ENCODE measurements at regions not wholly inside any gene's neighbourhood (a gene's known extent, or its start where the extent isn't known, plus 50 kb on each side); places are given as distances from the start of the nearest gene placed in this dataset.

DNA sequence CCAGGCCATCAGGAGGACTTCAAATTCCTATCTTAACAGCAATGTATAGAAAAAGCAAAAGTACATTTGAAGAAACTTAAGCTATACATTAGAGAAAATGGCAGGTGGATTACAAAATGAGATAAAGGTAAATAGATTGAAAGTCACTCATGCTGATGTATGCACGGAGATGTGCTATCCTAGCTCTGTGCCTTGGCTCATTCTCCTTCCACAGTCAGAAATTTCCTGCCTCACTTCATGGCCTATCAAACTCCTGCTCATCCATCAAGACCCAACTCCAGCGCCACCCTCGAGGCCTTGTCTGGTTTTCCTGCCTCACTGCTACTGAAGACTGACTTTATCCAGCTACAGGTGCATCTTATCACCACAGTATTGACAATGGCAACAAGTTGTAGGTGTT, 72.9 kb downstream of the NSMCE3 start:
- Histone ChIP-seq H3K9me3 (ENCODE audit: insufficient read depth, low read length) (no peaks in the 10 kb centered on the region), H3K27me3 (ENCODE audit: insufficient read depth, insufficient read length) (no peaks in the 10 kb centered on the region), H3K4me3 (ENCODE audit: insufficient read length, low read depth) (no peak overlapping the region), H3K9ac (ENCODE audit: insufficient read length, low read depth) (no peak overlapping the region), H3K4me1 (ENCODE audit: insufficient read depth, insufficient read length) (peaks cover 3% of the 10 kb centered on the region), H3K36me3 (ENCODE audit: insufficient read depth, insufficient read length, low read length) (no peaks in the 10 kb centered on the region)
- no peak for DNase-seq (ENCODE audit: low read depth, low spot score)
- TF ChIP-seq ZNF274 (IDR thresholded peaks at IDR 0.05; ENCODE audit: low read depth, low read length): no peak
- no peak for TF ChIP-seq YY1 (IDR thresholded peaks at IDR 0.05; ENCODE audit: insufficient read depth, insufficient read length)
- TF ChIP-seq SUZ12 (IDR thresholded peaks at IDR 0.05; ENCODE audit: extremely low read depth, insufficient read depth, insufficient read length): no peak

DNA sequence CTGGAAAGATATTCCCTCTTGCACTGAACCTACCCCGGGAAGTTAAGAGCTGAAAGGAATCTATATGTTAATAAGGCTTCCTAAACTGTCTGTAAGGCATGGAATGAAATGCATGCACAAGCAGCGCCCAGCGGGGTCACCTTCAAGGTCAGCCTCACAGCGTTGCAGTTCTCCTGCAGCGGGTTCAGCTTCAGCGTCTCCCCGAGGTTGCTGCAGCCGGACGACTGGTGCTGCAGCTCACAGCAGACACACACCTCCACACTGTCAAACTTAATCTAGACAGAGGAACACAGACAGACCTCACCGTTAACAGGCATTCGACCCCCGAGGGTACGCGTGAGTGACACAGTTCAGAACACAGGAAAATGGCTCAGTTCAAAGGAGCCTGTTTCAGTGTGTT, 73.3 kb downstream of the NSMCE3 start:
- no peak overlapping the region for H3K4me3 ChIP-seq (ENCODE audit: insufficient read length, low read depth)

DNA sequence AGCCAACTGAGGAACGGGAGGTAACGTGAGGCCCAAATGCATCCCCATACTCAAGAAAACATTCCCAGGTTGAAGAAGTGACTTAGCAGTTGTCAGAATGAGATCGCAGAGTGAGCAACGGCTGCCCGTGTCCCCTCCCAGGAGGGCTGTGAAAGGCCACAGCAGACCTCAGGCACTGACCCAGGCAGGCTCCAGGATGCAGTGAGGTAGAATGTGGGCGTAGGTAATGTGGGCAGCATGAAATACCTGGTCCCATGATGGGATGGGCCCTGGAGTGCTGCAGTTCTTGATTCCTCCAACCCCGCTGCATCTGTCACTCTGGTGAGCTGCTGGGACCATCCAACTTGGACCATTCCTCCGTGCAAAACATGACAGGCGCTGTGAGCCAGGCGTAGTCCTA, 74.8 kb downstream of the NSMCE3 start:
- H3K4me3 ChIP-seq (ENCODE audit: insufficient read length, low read depth): no peak overlapping the region
- TF ChIP-seq ZNF274 (IDR thresholded peaks at IDR 0.05; ENCODE audit: low read depth, low read length): no peak
- no peak for TF ChIP-seq SUZ12 (IDR thresholded peaks at IDR 0.05; ENCODE audit: extremely low read depth, insufficient read depth, insufficient read length)
- TF ChIP-seq YY1 (IDR thresholded peaks at IDR 0.05; ENCODE audit: insufficient read depth, insufficient read length): no peak
- H3K27me3 ChIP-seq (ENCODE audit: insufficient read depth, insufficient read length): no peaks in the 10 kb centered on the region
- H3K36me3 ChIP-seq (ENCODE audit: insufficient read depth, insufficient read length, low read length): no peaks in the 10 kb centered on the region
- H3K9ac ChIP-seq (ENCODE audit: insufficient read length, low read depth): no peak overlapping the region
- H3K4me1 ChIP-seq (ENCODE audit: insufficient read depth, insufficient read length): peaks cover 3% of the 10 kb centered on the region
- no peak for DNase-seq (ENCODE audit: low read depth, low spot score)
- H3K9me3 ChIP-seq (ENCODE audit: insufficient read depth, low read length): no peaks in the 10 kb centered on the region

More for the DNA sequence above, 73.3 kb downstream of the NSMCE3 start:
- Histone ChIP-seq H3K9ac (ENCODE audit: insufficient read length, low read depth) (no peak overlapping the region), H3K27me3 (ENCODE audit: insufficient read depth, insufficient read length) (no peaks in the 10 kb centered on the region), H3K4me1 (ENCODE audit: insufficient read depth, insufficient read length) (peaks cover 3% of the 10 kb centered on the region), H3K36me3 (ENCODE audit: insufficient read depth, insufficient read length, low read length) (no peaks in the 10 kb centered on the region), H3K9me3 (ENCODE audit: insufficient read depth, low read length) (no peaks in the 10 kb centered on the region)
- peak; percentile 15 for DNase-seq (ENCODE audit: low read depth, low spot score)
- no peak for TF ChIP-seq SUZ12 (IDR thresholded peaks at IDR 0.05; ENCODE audit: extremely low read depth, insufficient read depth, insufficient read length)
- no peak for TF ChIP-seq ZNF274 (IDR thresholded peaks at IDR 0.05; ENCODE audit: low read depth, low read length)
- TF ChIP-seq YY1 (IDR thresholded peaks at IDR 0.05; ENCODE audit: insufficient read depth, insufficient read length): no peak

DNA sequence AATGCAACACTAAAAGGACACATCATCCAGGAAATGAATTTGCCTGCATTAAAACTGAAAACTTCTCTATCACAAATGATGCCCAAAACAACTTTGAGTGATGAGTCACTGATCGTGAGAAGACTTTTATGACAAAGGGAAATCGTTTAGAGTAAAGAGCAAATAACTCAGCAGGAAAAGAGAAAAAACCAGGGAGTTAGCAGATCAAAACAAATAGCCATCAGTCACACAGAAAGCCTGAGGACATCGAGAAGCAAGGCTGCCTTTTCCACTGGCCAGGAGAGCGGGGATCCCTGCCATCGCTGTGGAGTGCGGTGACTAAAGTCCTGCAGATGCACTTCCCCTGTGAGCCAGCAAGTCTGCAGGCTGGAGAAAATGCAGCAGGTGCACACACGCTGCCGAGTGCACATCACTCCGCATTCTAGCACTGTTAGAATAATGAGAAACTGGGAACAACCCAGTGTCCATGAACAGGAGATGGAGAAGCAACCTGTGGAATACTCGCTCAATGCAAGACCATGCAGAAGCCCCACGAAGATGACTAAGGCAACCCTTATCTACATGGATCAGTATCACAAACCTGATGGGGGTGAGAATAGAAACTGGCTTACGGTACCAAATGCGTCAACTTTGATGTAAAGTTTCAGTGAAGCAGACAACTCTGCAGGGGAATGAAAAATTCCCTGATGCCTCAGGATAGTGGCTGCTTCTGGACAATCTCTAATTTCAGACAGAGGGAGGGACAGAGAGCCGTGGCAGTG, 86.4 kb downstream of the NSMCE3 start:
- H3K27me3 ChIP-seq (ENCODE audit: insufficient read depth, insufficient read length): no peaks in the 10 kb centered on the region
- H3K9me3 ChIP-seq (ENCODE audit: insufficient read depth, low read length): no peaks in the 10 kb centered on the region
- H3K9ac ChIP-seq (ENCODE audit: insufficient read length, low read depth): no peak overlapping the region
- DNase-seq (ENCODE audit: low read depth, low spot score): no peak
- no peaks in the 10 kb centered on the region for H3K36me3 ChIP-seq (ENCODE audit: insufficient read depth, insufficient read length, low read length)
- no peaks in the 10 kb centered on the region for H3K4me1 ChIP-seq (ENCODE audit: insufficient read depth, insufficient read length)
- H3K4me3 ChIP-seq (ENCODE audit: insufficient read length, low read depth): no peak overlapping the region
- TF ChIP-seq ZNF274 (IDR thresholded peaks at IDR 0.05; ENCODE audit: low read depth, low read length) (no peak), SUZ12 (IDR thresholded peaks at IDR 0.05; ENCODE audit: extremely low read depth, insufficient read depth, insufficient read length) (no peak), YY1 (IDR thresholded peaks at IDR 0.05; ENCODE audit: insufficient read depth, insufficient read length) (no peak)

DNA sequence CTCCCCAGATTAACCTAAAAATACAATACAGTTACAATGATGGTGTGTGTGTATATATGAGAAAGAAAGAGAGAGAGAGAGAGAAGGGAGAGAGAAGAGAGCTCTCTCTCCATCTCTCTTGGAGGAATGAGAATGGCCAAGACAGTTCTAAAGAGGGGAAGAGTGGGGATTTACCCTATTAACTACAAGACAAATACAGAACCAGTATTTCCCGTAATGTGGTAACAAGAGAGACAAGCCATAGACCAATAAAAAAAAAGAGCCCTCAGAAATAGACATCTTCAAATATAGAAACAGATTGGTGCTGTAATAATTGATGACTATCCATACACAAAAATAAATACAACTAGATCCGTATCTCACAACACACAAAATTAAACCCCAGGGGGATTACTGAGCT, 87.0 kb downstream of the NSMCE3 start:
- H3K36me3 ChIP-seq (ENCODE audit: insufficient read depth, insufficient read length, low read length): no peaks in the 10 kb centered on the region
- no peak for TF ChIP-seq SUZ12 (IDR thresholded peaks at IDR 0.05; ENCODE audit: extremely low read depth, insufficient read depth, insufficient read length)
- H3K4me3 ChIP-seq (ENCODE audit: insufficient read length, low read depth): no peak overlapping the region
- no peaks in the 10 kb centered on the region for H3K9me3 ChIP-seq (ENCODE audit: insufficient read depth, low read length)
- H3K27me3 ChIP-seq (ENCODE audit: insufficient read depth, insufficient read length): no peaks in the 10 kb centered on the region
- no peaks in the 10 kb centered on the region for H3K4me1 ChIP-seq (ENCODE audit: insufficient read depth, insufficient read length)
- no peak overlapping the region for H3K9ac ChIP-seq (ENCODE audit: insufficient read length, low read depth)
- DNase-seq (ENCODE audit: low read depth, low spot score): no peak

DNA sequence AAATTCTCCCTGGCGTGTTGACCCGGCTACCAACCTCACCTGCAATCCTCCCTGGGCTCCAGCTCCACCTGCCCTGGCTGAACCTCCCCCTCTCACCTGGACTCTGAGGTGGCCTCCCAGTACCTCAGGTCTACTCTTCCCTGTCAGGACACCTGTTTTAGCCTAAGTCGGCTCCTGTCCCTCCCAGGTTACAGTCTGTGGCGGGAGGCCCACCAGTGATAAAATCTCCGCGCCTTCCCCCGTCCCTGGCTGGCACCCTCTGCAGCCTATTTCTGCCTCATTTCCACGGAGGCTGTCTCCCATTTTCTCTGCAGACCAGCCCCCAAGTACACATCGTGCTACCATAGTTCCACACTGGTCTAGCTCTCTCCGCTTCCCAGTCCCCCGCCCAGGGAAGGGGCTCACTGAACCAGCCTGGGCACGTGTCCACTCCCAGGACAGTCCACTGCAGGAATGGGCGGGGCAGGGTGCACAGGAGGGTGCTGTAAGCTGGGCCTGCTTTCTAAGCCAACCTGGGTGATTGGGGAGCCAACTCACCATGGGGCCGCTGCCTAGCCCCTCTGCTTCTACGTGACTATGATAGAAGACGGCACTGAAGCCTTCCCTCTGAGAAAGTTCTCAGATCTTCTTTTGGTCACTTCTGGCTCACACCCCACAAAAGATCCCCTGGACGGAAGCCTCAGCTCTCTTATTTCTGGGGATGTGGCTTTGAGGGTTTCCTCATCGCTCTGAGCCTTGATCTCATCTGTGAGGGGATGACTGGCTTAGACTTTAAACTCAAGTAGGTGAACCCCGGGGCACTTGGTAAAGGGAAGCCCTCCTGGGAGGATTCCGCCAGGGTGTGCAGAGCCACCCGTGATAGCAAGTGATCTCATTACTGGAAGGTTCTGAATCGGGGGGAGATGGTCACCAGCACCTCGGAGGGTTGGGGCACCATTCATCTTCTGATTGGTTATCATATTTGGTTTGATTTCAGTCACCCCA, 96.6 kb downstream of the NSMCE3 start:
- no peaks in the 10 kb centered on the region for H3K9me3 ChIP-seq (ENCODE audit: insufficient read depth, low read length)
- DNase-seq (ENCODE audit: low read depth, low spot score): no peak
- no peaks in the 10 kb centered on the region for H3K36me3 ChIP-seq (ENCODE audit: insufficient read depth, insufficient read length, low read length)
- H3K4me1 ChIP-seq (ENCODE audit: insufficient read depth, insufficient read length): no peaks in the 10 kb centered on the region
- no peak overlapping the region for H3K9ac ChIP-seq (ENCODE audit: insufficient read length, low read depth)
- H3K27me3 ChIP-seq (ENCODE audit: insufficient read depth, insufficient read length): no peaks in the 10 kb centered on the region
- no peak overlapping the region for H3K4me3 ChIP-seq (ENCODE audit: insufficient read length, low read depth)
- TF ChIP-seq SUZ12 (IDR thresholded peaks at IDR 0.05; ENCODE audit: extremely low read depth, insufficient read depth, insufficient read length) (no peak), ZNF274 (IDR thresholded peaks at IDR 0.05; ENCODE audit: low read depth, low read length) (no peak), YY1 (IDR thresholded peaks at IDR 0.05; ENCODE audit: insufficient read depth, insufficient read length) (no peak)

DNA sequence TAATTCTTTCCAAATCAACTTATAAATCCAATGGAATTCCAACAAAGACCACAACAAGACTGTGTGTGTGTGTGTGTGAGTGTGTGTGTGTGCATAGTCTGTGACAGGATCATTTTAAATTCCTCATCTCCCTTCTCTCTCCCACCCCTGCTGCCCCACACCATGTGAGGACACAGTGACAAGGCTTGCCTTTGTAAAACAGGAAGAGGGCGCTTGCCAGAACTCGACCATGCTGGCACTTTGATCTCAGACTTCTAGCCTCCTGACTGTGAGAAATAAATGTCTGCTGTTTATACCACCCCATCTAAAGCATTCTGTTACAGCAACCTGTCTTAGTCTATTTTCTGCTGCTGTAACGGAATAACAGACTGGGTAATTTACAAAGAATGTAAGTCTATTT, 99.1 kb downstream of the NSMCE3 start:
- Histone ChIP-seq H3K27me3 (ENCODE audit: insufficient read depth, insufficient read length) (no peaks in the 10 kb centered on the region), H3K4me1 (ENCODE audit: insufficient read depth, insufficient read length) (no peaks in the 10 kb centered on the region), H3K9me3 (ENCODE audit: insufficient read depth, low read length) (no peaks in the 10 kb centered on the region), H3K4me3 (ENCODE audit: insufficient read length, low read depth) (no peak overlapping the region), H3K36me3 (ENCODE audit: insufficient read depth, insufficient read length, low read length) (no peaks in the 10 kb centered on the region), H3K9ac (ENCODE audit: insufficient read length, low read depth) (no peak overlapping the region)
- DNase-seq (ENCODE audit: low read depth, low spot score): no peak
- no peak for TF ChIP-seq ZNF274 (IDR thresholded peaks at IDR 0.05; ENCODE audit: low read depth, low read length)
- TF ChIP-seq SUZ12 (IDR thresholded peaks at IDR 0.05; ENCODE audit: extremely low read depth, insufficient read depth, insufficient read length): no peak
- no peak for TF ChIP-seq YY1 (IDR thresholded peaks at IDR 0.05; ENCODE audit: insufficient read depth, insufficient read length)
